Progenitor cell of endocrine pancreas (in vitro differentiated cells): ENCODE measurements at regions not wholly inside any gene's neighbourhood (a gene's known extent, or its start where the extent isn't known, plus 50 kb on each side); places are given as distances from the start of the nearest gene placed in this dataset.

Source experiments
- DNase-seq: peaks from one replicate; pipeline ENCODE4 v3.0.0; 2021; ENCODE audit warnings: low spot score; ENCODE audit not compliant: unreplicated experiment
- H3K27ac Mint-ChIP-seq: 2 replicates; pipeline ENCODE4 v1.8.0; 2021; ENCODE audit warnings: mild to moderate bottlenecking, moderate library complexity, mixed read lengths
- H3K27me3 Mint-ChIP-seq: 2 replicates; pipeline ENCODE4 v1.8.0; 2021; ENCODE audit warnings: mixed read lengths
- H3K36me3 Mint-ChIP-seq: 2 replicates; pipeline ENCODE4 v1.8.0; 2022; ENCODE audit warnings: mixed read lengths; ENCODE audit not compliant: insufficient read depth
- H3K4me1 Mint-ChIP-seq: 2 replicates; pipeline ENCODE4 v1.8.0; 2021; ENCODE audit warnings: low read depth, mixed read lengths
- H3K4me3 Mint-ChIP-seq: 2 replicates; pipeline ENCODE4 v1.8.0; 2021; ENCODE audit warnings: low read depth, mild to moderate bottlenecking, moderate library complexity, mixed read lengths
- H3K9me3 Mint-ChIP-seq: 2 replicates; pipeline ENCODE4 v1.8.0; 2021; ENCODE audit warnings: low read depth, mixed read lengths
- CTCF ChIP-seq: fragments of 200-600 bp; sonication (generic); IDR thresholded peaks from one replicate; pipeline ENCODE4 v1.5.0; 2021; ENCODE audit warnings: antibody characterized with exemption, mild to moderate bottlenecking; ENCODE audit not compliant: unreplicated experiment

- H3K27me3 Mint-ChIP-seq, result no peaks in the 10 kb centered on the region
- peaks cover 9% of the 10 kb centered on the region for H3K9me3 Mint-ChIP-seq
- no peak overlapping the region for H3K27ac Mint-ChIP-seq
- peaks cover 5% of the 10 kb centered on the region for H3K4me1 Mint-ChIP-seq
- DNase-seq, result no peak
- no peak overlapping the region for H3K4me3 Mint-ChIP-seq
- no peaks in the 10 kb centered on the region for H3K36me3 Mint-ChIP-seq
- no peak for TF ChIP-seq CTCF
Observed at GRCh38 chr4:38574559-38575333, 89.3 kb upstream of the KLF3 start.

- H3K4me3 Mint-ChIP-seq, result no peak overlapping the region
Observed at GRCh38 chr4:38576767-38577166, 87.2 kb upstream of the KLF3 start.

GRCh38 chr4:38577462-38577861 lies 86.5 kb upstream of the KLF3 start:
- no peaks in the 10 kb centered on the region for H3K36me3 Mint-ChIP-seq
- H3K4me3 Mint-ChIP-seq, result no peak overlapping the region
- H3K9me3 Mint-ChIP-seq, result peaks cover 5% of the 10 kb centered on the region
- peaks cover 5% of the 10 kb centered on the region for H3K4me1 Mint-ChIP-seq
- no peaks in the 10 kb centered on the region for H3K27me3 Mint-ChIP-seq
- no peak for TF ChIP-seq CTCF
- no peak overlapping the region for H3K27ac Mint-ChIP-seq
- no peak for DNase-seq

More at GRCh38 chr4:38576767-38577166, 87.2 kb upstream of the KLF3 start:
- no peak overlapping the region for H3K27ac Mint-ChIP-seq
- no peaks in the 10 kb centered on the region for H3K27me3 Mint-ChIP-seq
- H3K4me1 Mint-ChIP-seq, result peaks cover 5% of the 10 kb centered on the region
- no peaks in the 10 kb centered on the region for H3K36me3 Mint-ChIP-seq
- no peak for DNase-seq
- H3K9me3 Mint-ChIP-seq, result peaks cover 5% of the 10 kb centered on the region
- no peak for TF ChIP-seq CTCF

GRCh38 chr4:38581426-38582106 lies 82.4 kb upstream of the KLF3 start:
- Mint-ChIP-seq H3K36me3 (no peaks in the 10 kb centered on the region), H3K27ac (no peak overlapping the region), H3K4me1 (peaks cover 5% of the 10 kb centered on the region), H3K9me3 (peaks cover 5% of the 10 kb centered on the region), H3K4me3 (no peak overlapping the region), H3K27me3 (peaks cover 4% of the 10 kb centered on the region)
- TF ChIP-seq CTCF, result no peak
- DNase-seq, result no peak

DNA sequence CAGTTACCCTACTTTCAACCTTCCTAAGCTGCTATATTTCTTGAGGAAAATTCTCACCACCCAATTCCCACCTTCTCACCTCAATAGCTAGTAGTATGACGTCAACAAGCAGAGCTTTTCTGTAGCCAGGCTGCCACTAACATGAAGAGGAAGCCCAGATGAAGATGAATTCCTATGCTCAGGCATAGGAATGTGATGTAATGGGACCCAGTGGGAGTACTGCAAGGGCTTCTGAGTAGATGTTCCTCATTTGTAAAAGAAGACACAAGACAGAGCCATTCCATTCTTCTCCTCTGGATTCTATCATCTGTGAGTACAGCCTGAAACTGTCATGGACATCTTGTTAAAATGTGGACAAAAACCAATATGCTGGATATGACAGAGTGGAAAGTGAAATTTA lies 81.6 kb upstream of the KLF3 start:
- Mint-ChIP-seq H3K9me3 (peaks cover 5% of the 10 kb centered on the region), H3K4me1 (peaks cover 5% of the 10 kb centered on the region), H3K4me3 (no peak overlapping the region), H3K27ac (no peak overlapping the region), H3K36me3 (no peaks in the 10 kb centered on the region), H3K27me3 (peaks cover 4% of the 10 kb centered on the region)
- TF ChIP-seq CTCF, result no peak
- DNase-seq, result no peak
